Stimulated activated naive CD8-positive, alpha-beta T cell treated with anti-CD3 and anti-CD28 coated beads, Interleukin-15, Interleukin-2, amounts not matched to agents 100 U/mL and 50 U/mL, for 24 hours (primary cell): ENCODE measurements at regions not wholly inside any gene's neighbourhood (a gene's known extent, or its start where the extent isn't known, plus 50 kb on each side); places are given as distances from the start of the nearest gene placed in this dataset.
A peak's percentile ranks its signal among the peaks of the same experiment; 100 is the strongest.

Source experiments
- ATAC-seq: fragments of 150-1000 bp; cut with Tn5 transposase; one replicate; pipeline ENCODE4 v1.10.0; 2021
- DNase-seq: peaks from one replicate; pipeline ENCODE4 v3.0.0; 2021

DNA sequence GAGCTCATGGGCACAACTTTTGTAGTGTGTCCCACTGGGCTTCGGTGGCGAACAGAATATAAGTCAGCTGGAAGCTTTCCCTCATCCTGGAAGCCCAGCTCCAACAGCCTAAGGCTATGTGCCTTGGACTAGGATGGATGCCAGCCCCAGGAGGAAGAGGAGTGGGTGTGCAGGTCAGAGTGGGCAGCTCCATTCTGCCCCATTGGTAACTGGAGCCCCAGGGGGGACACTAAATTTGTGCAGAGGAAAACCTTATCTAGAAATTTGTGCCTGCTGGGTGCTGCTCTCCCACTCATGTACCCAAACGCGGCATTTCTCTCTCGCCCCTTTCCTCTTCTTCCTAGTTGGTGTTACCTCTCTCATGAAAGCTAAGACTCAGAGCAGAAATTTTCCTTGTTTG is 253.9 kb upstream of the MAN1A1 start:
- ATAC-seq = no peak
- DNase-seq = no peak

DNA sequence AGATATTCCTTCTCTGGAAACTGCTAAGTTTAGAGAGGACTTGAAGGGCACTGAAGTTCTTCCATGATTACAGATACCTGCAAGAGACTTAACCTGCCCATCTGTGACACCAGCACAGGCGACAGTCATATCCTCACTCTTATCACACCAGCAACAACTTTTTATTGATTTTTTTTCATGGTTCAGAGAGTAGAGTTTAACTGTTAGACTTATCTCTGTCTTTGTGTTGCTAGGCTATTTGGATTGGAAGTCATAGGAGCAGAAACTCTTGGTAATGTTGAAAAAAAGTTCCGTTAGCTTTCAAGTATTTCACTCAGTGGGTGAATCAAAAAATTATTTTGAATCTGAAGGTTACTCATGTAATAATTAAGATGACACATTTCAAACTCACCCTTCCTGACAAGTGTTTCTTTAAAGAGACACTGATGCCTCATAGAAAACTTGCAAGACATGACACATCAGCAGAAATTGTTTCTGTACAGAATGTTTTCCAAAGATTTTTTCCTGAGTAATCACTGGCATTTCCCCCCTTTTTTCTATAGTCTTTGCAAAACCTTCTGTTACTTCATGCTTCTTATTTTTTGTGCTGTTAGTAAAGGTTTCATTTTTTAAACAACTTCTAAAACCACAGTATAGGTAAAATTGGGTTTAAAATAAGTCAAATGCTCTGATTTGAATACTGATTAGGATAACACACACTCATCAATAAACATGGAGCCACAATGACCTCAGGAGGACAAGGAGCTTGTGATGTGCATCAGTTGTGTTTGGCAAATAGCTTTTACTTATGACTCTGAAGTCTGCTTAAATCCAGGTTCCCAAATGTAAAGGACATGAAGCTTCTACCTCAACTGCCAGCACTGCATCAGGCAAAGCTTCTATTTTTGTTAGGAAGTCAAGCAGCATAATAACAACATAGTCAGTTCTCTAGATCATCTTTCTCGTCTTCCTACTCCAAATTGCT is 252.9 kb upstream of the MAN1A1 start:
- no peak for DNase-seq
- ATAC-seq = no peak

- no peak for ATAC-seq
These were observed 249.3 kb upstream of the MAN1A1 start for GRCh38 chr6:119598883-119599282.

DNA sequence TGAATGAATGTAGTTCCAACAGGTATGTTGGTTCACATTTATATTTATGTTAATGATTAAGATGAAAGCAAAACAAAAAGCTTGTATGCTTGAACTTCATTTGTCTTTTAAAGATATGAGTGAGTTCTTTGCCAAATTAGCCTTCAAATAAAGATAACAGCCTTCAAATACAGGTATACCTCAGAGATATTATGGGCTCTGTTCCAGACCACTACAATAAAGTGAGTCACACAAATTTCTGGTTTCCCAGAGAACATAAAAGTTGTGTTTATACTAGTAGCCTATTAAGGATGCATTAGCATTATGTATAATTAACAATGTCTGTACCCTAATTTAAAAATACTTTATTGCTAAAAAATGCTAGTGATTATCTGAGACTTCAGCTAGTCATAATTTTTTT is 245.3 kb upstream of the MAN1A1 start:
- DNase-seq (no peak), ATAC-seq (no peak)

More at GRCh38 chr6:119598883-119599282, 249.3 kb upstream of the MAN1A1 start:
- DNase-seq = no peak

DNA sequence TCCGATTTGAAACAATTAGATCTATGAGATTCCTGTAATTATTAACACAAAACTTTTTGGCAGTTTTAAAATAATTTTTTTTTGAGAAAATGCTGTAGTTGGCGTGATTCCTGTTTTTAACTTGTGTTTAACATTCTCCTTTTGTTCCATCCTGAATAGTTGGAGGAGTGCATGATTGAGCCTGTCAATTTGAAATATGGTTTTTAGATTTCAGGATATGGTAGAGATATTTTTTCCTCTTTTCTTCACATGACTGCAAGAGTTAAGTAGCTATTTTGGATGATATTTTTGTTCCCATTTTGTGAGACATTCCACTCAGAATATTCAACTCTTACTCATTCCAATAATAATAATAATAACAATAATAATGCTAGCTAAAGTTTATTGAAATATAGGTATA is 241.7 kb upstream of the MAN1A1 start:
- ATAC-seq (no peak), DNase-seq (no peak)

DNA sequence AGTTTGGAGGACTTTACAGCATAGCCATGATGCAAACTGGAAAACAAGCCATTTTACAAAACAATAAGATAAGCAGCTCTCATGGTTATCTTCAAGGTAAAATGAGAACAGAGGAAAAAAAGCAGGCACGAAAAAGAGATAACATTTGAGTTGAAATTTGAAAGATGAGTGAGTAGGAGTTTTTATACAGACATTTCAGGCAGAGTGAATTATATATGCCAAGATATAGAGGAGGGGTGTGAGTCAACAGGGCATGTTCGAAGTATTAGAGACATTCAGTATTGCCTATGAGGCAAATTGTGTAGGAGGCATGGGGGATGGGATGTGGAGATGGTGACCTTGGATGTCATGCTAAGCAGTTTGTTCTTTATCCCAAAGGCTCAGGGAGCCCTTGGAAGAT is 240.5 kb upstream of the MAN1A1 start:
- no peak for DNase-seq

DNA sequence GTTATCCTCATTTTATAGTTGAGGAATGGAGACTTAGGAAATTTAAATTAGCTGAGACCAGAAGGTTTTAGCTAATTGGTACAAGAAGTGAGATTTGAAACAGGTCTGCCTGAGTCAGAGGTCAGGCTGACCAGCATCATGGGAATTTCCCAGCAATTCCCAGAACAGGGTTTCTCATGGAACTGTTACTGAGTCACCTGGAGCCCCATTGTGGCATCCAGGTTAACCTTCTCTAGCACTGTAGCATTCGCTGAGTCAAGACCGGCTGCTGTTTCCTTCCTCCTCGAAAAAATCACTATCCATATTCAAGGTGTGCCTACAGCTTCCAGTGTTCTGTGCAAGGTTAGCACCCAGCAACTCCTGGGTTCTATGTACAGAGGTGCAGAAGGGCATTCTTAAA is 238.0 kb upstream of the MAN1A1 start:
- DNase-seq (no peak), ATAC-seq (peak; percentile 40)

More for the DNA sequence above, 240.5 kb upstream of the MAN1A1 start:
- no peak for ATAC-seq

DNA sequence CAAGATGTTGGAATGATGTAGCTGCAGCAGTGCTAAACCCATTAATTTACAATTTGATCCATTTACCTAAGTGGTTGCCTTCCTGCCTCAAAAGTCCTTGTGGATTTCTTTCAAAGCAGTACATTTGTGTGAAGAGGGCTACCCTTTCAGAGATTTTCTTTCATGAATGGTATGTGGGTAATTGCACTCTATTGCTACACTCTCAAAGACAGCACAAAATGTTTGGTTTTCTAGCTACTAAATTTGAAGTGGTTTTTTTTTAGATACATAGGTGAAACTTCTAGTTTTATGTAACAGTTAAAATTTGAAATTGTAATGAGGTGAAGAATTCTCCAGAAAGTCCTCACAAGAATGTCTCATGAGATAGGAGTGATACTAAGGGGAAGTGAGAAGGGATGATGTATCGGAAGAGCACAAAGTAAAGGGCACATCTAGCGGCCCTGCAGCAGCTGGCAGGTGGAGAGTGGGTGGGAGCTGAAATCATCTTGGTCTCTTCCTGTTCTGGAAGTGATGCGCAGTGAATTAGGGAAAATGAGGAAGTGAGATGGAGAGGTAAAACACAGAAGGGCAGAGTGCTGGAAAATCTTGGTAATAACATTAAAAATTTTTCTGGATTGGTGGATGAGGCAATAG is 236.8 kb upstream of the MAN1A1 start:
- ATAC-seq (no peak), DNase-seq (no peak)

- DNase-seq (no peak), ATAC-seq (no peak)
These were observed 234.5 kb upstream of the MAN1A1 start for GRCh38 chr6:119584088-119584487.

- DNase-seq (no peak), ATAC-seq (no peak)
These were observed 231.7 kb upstream of the MAN1A1 start for GRCh38 chr6:119581220-119581619.

- ATAC-seq (no peak), DNase-seq (no peak)
These were observed 226.2 kb upstream of the MAN1A1 start for GRCh38 chr6:119575721-119576120.

- no peak for ATAC-seq
- DNase-seq = no peak
These were observed 219.0 kb upstream of the MAN1A1 start for GRCh38 chr6:119568580-119568979.

DNA sequence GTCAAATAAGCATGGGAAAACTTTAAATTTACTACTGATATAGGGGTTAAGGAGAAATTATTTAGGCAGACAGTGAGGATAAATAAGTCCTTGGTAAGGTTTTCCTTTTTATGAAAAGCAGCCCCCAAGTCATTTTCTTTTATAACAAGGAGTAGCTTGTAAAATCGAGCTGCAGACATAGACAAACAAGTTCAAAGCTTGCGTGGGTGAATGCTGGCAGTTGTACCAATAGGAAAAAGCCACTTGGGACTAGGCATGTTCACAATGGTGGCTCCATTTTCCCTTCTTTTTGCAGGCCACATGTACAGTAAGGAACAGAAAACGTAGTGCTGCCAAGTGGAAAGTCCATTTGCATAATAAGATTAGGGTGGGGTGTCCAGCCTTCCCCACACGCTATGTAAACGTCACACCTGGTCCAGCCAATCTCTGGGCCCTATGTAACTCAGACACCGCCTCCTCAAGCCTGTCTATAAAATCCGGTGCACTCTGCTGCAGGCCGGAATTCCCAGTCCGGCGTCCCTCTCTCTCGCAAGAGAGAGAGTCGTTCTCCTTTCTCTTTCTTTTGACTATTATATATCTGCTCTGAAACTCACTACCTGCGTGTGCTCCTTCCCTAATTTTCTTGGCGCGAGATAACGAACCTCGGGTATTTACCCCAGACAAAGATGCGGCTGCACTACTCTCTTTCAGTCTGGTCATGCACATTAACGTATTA is 217.1 kb upstream of the MAN1A1 start:
- DNase-seq = no peak
- no peak for ATAC-seq

DNA sequence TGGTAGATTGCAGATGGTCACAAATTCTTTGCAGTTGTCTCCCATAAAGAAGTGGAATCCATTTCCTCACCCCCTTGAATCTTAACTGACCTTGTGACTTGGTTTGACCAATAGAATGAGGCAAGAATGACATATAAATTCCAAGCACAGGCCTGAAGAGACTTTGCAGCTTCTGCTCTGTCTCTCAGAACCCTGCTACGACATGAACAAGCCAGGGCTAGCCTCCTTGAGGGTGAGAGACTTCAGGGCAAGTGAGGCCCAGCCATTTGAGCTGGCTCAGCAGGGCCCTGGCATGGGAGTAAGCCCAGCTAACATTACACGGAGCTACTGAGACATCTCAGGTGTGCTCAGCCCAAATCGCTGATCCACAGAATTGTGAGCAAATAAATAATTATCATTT is 216.3 kb upstream of the MAN1A1 start:
- DNase-seq (no peak), ATAC-seq (no peak)

DNA sequence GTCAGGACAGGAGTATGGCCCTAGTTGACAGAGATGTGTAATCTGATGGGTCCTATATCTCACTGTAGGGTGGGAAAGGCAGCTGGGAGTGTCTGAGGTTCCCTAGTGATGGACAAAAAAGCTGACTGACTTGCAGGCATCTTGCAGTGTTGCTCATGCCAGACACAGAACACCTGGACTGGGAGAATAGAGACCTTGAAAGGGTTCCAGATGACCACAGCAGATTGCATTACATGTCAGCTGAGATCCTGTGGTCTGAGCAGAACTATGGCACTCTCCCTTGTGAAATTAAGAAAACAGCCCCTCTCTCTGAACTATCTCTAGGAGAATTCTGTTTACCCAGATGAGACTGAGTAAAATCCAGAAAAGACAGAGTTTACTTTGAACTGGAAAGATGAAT is 212.6 kb upstream of the MAN1A1 start:
- no peak for ATAC-seq
- no peak for DNase-seq

DNA sequence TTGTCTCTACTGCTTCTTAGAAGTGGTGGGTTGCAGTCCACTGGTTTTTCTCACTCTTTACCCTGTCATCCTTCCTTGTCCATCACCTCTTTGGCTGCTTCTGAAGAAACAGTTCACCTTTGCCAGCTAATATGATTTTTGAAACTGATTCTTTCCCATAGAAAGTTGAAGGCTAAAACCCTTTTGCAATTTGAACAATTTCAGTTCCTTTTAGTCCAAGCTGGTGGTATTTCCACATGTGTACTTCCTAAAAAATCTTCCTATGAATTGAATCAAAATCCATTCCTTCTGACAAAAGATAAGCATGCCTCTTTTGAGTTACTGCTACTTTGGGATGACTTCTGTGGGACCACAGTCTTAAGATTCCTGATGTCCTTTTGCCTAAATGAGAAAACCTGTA is 210.0 kb upstream of the MAN1A1 start:
- ATAC-seq (no peak), DNase-seq (no peak)

GRCh38 chr6:119557239-119557638 is 207.7 kb upstream of the MAN1A1 start:
- no peak for DNase-seq
- no peak for ATAC-seq

GRCh38 chr6:119552021-119552420 is 202.5 kb upstream of the MAN1A1 start:
- ATAC-seq = no peak
- no peak for DNase-seq

- DNase-seq (no peak), ATAC-seq (no peak)
These were observed 197.5 kb upstream of the MAN1A1 start for GRCh38 chr6:119547024-119547423.

DNA sequence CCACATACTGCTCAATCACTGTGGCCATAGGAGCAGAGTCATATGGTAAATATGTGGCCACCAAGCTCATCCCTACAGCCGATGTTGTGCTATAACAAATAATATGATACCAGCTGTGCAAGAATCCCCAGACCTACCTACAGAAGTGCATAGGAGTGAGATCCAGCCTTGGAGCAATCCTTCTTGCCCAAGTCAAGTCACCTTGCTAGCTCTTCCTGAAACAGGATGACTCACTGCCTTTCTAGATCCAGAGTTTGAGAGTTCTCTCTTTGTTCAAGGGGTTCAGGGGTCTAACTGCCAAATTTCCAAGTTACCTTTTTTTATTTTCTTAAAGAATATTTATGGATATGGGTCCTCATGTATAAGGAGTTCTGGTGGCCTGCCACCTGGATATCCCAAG is 195.7 kb upstream of the MAN1A1 start:
- no peak for DNase-seq

GRCh38 chr6:119544325-119545175 is 195.0 kb upstream of the MAN1A1 start:
- no peak for DNase-seq
- ATAC-seq = no peak

More for the DNA sequence above, 195.7 kb upstream of the MAN1A1 start:
- no peak for ATAC-seq

DNA sequence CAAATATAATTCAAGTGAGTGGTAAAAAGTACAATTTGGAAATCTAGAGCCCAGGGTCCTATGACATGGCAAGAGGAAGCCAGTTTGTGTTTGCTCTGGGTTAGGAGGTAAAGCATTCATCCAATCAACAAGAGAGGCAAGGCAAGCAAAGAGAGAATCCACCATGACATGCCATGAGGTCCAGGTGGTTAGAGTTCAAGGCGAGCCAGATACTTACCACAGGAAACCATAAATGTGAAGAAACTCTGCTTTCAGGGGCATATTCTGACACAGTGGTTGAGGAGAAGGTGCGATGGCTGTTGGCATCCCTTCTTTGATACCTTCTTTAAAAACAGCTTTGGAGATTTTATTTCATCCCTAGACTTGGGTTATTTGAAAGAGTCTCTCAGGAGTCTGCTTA is 193.8 kb upstream of the MAN1A1 start:
- DNase-seq (no peak), ATAC-seq (no peak)
